A673 (cell line): ENCODE measurements at regions not wholly inside any gene's neighbourhood (a gene's known extent, or its start where the extent isn't known, plus 50 kb on each side); places are given as distances from the start of the nearest gene placed in this dataset.

Experiments used
- BruUV-seq: library from RNA; stranded (reverse); fragments of 400-500 nt; replicated peaks from 2 replicates; lab custom pipeline; 2021; lab: Mats Ljungman, UMichigan
- CTCF ChIA-PET: fragments of 300-600 bp; sonication (Branson Sonifier 250); formaldehyde crosslinking; loops from one replicate; lab custom pipeline; 2022; ENCODE audit warnings: antibody characterized with exemption; lab: Charles Lee
- POLR2A ChIA-PET: fragments of 300-600 bp; sonication (Branson Sonifier 250); formaldehyde crosslinking; loops from one replicate; lab custom pipeline; 2022; ENCODE audit warnings: antibody characterized with exemption; ENCODE audit not compliant: low non-redundant PET; lab: Charles Lee
- DNase-seq: peaks from one replicate; pipeline ENCODE4 v3.0.0-alpha.2; 2015; ENCODE audit warnings: low spot score
- H3K27ac ChIP-seq: fragments of 200-600 bp; sonication (generic); 2 replicates; pipeline ENCODE4 v1.5.1; 2016; ENCODE audit warnings: mixed run types, low read depth, mild to moderate bottlenecking, mixed read lengths, antibody characterized with exemption, low read length; ENCODE audit not compliant: poor library complexity, severe bottlenecking
- H3K27me3 ChIP-seq: fragments of 200-600 bp; sonication (generic); replicated peaks from 2 replicates; pipeline ENCODE4 v1.6.1; 2017; ENCODE audit warnings: mixed run types, low read depth, mild to moderate bottlenecking, mixed read lengths, antibody characterized with exemption, low read length; ENCODE audit not compliant: insufficient read depth, poor library complexity
- H3K36me3 ChIP-seq: fragments of 200-600 bp; sonication (generic); 2 replicates; pipeline ENCODE4 v1.6.1; 2016; ENCODE audit warnings: mixed run types, mild to moderate bottlenecking, mixed read lengths, antibody characterized with exemption, low read length; ENCODE audit not compliant: insufficient read depth, poor library complexity, severe bottlenecking
- H3K4me1 ChIP-seq: fragments of 200-600 bp; sonication (generic); 2 replicates; pipeline ENCODE4 v1.6.1; 2017; ENCODE audit warnings: mixed run types, mild to moderate bottlenecking, mixed read lengths, antibody characterized with exemption, low read length; ENCODE audit not compliant: insufficient read depth, poor library complexity, severe bottlenecking
- H3K4me3 ChIP-seq: fragments of 200-600 bp; sonication (generic); 2 replicates; pipeline ENCODE4 v1.5.1; 2016; ENCODE audit warnings: low read depth, mixed run types, mild to moderate bottlenecking, mixed read lengths, low read length; ENCODE audit not compliant: poor library complexity, severe bottlenecking
- H3K9me3 ChIP-seq: fragments of 200-600 bp; sonication (generic); 2 replicates; pipeline ENCODE4 v1.6.1; 2016; ENCODE audit warnings: mixed run types, low read depth, mild to moderate bottlenecking, mixed read lengths, antibody characterized with exemption, low read length; ENCODE audit not compliant: poor library complexity, severe bottlenecking
- EZH2 ChIP-seq: fragments of 200-600 bp; sonication (generic); IDR thresholded peaks from 2 replicates; pipeline ENCODE4 v1.6.1; 2017; ENCODE audit warnings: borderline replicate concordance, low read depth, mild to moderate bottlenecking, mixed read lengths, antibody characterized with exemption, low read length; ENCODE audit not compliant: poor library complexity, severe bottlenecking
- intact Hi-C: fragments of 100-400 bp; cut with micrococcal nuclease; formaldehyde crosslinking; loops from one replicate; pipeline ENCODE4 v1.10.0; 2022; ENCODE audit not compliant: unreplicated experiment
- TF ChIP-seq, protein P1 (sequence below): fragments of 300-800, 200-600 bp; sonication (generic); conservative IDR thresholded peaks from 2 replicates; pipeline ENCODE4 v1.5.1; 2017; ENCODE audit warnings: low read depth, mild to moderate bottlenecking, antibody characterized with exemption, low read length, moderate library complexity, mixed read lengths

- ChIA-PET CTCF (no interaction called here), POLR2A (no interaction called here)
- TF ChIP-seq, protein P1, sequence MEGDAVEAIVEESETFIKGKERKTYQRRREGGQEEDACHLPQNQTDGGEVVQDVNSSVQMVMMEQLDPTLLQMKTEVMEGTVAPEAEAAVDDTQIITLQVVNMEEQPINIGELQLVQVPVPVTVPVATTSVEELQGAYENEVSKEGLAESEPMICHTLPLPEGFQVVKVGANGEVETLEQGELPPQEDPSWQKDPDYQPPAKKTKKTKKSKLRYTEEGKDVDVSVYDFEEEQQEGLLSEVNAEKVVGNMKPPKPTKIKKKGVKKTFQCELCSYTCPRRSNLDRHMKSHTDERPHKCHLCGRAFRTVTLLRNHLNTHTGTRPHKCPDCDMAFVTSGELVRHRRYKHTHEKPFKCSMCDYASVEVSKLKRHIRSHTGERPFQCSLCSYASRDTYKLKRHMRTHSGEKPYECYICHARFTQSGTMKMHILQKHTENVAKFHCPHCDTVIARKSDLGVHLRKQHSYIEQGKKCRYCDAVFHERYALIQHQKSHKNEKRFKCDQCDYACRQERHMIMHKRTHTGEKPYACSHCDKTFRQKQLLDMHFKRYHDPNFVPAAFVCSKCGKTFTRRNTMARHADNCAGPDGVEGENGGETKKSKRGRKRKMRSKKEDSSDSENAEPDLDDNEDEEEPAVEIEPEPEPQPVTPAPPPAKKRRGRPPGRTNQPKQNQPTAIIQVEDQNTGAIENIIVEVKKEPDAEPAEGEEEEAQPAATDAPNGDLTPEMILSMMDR, result no peak
- no peak for TF ChIP-seq EZH2
- H3K27ac ChIP-seq, result no peak overlapping the region
- no peak for DNase-seq
- intact Hi-C loops, result loop anchor here (5.0 to 10.0 kb wide), 2 partner anchors 226 to 1848 kb away; no protein-coding TSS in a partner anchor
- H3K4me1 ChIP-seq, result no peaks in the 10 kb centered on the region
- no peaks in the 10 kb centered on the region for H3K9me3 ChIP-seq
- no TSS peak for BruUV-seq
- no peak overlapping the region for H3K4me3 ChIP-seq
- H3K27me3 ChIP-seq, result no peaks in the 10 kb centered on the region
- no peaks in the 10 kb centered on the region for H3K36me3 ChIP-seq
Observed at GRCh38 chr15:35286721-35287120, 201.6 kb upstream of the NANOGP8 start.

GRCh38 chr15:35282965-35283496, 197.9 kb upstream of the NANOGP8 start:
- no peak overlapping the region for H3K27ac ChIP-seq
- no peak overlapping the region for H3K4me3 ChIP-seq
- DNase-seq, result no peak
- no peaks in the 10 kb centered on the region for H3K4me1 ChIP-seq
- ChIA-PET CTCF (no interaction called here), POLR2A (no interaction called here)
- intact Hi-C loops, result loop anchor here (10.0 kb wide), 1 partner anchor 1852 kb away; no protein-coding TSS in a partner anchor
- no peaks in the 10 kb centered on the region for H3K9me3 ChIP-seq
- BruUV-seq, result no TSS peak
- no peak for TF ChIP-seq EZH2
- TF ChIP-seq, protein P1, result no peak
- no peaks in the 10 kb centered on the region for H3K36me3 ChIP-seq
- H3K27me3 ChIP-seq, result no peaks in the 10 kb centered on the region

GRCh38 chr15:35281515-35281914, 196.4 kb upstream of the NANOGP8 start:
- CTCF ChIA-PET, result no interaction called here
- Histone ChIP-seq H3K4me3 (no peak overlapping the region), H3K4me1 (no peaks in the 10 kb centered on the region), H3K27ac (no peak overlapping the region), H3K27me3 (no peaks in the 10 kb centered on the region), H3K36me3 (no peaks in the 10 kb centered on the region), H3K9me3 (peaks cover 3% of the 10 kb centered on the region)
- no peak for DNase-seq
- no TSS peak for BruUV-seq
- intact Hi-C loops, result loop anchor here (10.0 kb wide), 1 partner anchor 1853 kb away; no protein-coding TSS in a partner anchor
- POLR2A ChIA-PET, result no interaction called here
- TF ChIP-seq EZH2, result no peak
- TF ChIP-seq, protein P1, result no peak
